ENCODE measurements at regions not wholly inside any gene's neighbourhood (a gene's known extent, or its start where the extent isn't known, plus 50 kb on each side); places are given as distances from the start of the nearest gene placed in this dataset.

GRCh38 chr16:73499276-73499675 is 451.3 kb upstream of the ZFHX3 start:
- Histone ChIP-seq H3K4me3 (ENCODE audit: low read length) (no peak overlapping the region), H4K20me1 (ENCODE audit: control insufficient read depth, insufficient read depth, low read depth, low read length) (no peaks in the 10 kb centered on the region), H3K9me3 (ENCODE audit: control insufficient read depth, insufficient read depth, low read length) (no peaks in the 10 kb centered on the region), H3K27ac (ENCODE audit: low read depth, low read length) (no peak overlapping the region), H3K36me3 (ENCODE audit: control insufficient read depth, low read length) (no peaks in the 10 kb centered on the region), H3K79me2 (ENCODE audit: control insufficient read depth, low read length) (no peaks in the 10 kb centered on the region), H3K4me1 (ENCODE audit: control insufficient read depth, low read length) (no peaks in the 10 kb centered on the region), H3K4me2 (ENCODE audit: low read length) (no peak overlapping the region), H3K9me2 (replicated peaks; ENCODE audit: control insufficient read depth, low read length) (no peaks in the 10 kb centered on the region), H3F3A (ENCODE audit: control insufficient read depth, insufficient read depth) (no peaks in the 10 kb centered on the region), H3K27me3 (ENCODE audit: control insufficient read depth, low read length) (no peaks in the 10 kb centered on the region)
- TF ChIP-seq, protein P1, sequence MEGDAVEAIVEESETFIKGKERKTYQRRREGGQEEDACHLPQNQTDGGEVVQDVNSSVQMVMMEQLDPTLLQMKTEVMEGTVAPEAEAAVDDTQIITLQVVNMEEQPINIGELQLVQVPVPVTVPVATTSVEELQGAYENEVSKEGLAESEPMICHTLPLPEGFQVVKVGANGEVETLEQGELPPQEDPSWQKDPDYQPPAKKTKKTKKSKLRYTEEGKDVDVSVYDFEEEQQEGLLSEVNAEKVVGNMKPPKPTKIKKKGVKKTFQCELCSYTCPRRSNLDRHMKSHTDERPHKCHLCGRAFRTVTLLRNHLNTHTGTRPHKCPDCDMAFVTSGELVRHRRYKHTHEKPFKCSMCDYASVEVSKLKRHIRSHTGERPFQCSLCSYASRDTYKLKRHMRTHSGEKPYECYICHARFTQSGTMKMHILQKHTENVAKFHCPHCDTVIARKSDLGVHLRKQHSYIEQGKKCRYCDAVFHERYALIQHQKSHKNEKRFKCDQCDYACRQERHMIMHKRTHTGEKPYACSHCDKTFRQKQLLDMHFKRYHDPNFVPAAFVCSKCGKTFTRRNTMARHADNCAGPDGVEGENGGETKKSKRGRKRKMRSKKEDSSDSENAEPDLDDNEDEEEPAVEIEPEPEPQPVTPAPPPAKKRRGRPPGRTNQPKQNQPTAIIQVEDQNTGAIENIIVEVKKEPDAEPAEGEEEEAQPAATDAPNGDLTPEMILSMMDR (IDR thresholded peaks at IDR 0.05; ENCODE audit: low read depth, low read length, poor library complexity, severe bottlenecking): no peak
- TF ChIP-seq EZH2phosphoT487 (IDR thresholded peaks at IDR 0.05; ENCODE audit: borderline replicate concordance, low read length): no peak

DNA sequence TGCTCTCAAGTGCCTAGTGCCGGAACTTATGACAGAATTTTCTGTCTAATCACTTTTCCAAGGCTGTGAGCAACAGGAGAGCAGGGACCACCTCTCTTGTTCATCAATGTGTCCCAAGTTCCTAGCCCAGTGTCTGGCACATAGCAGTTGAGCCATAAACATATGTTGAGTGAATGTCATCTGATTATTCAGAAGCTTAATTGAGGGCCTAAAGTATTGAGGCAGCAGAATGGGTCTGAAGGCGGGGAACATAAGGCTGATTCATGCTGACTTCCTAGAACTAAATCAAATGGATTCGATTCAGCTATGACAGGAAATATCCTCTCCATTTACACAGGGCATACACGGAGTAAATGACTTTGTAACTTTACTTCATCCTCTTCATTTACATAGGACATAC is 438.0 kb upstream of the ZFHX3 start:
- Histone ChIP-seq H3K79me2 (ENCODE audit: control insufficient read depth, low read length) (no peaks in the 10 kb centered on the region), H3F3A (ENCODE audit: control insufficient read depth, insufficient read depth) (no peaks in the 10 kb centered on the region), H4K20me1 (ENCODE audit: control insufficient read depth, insufficient read depth, low read depth, low read length) (no peaks in the 10 kb centered on the region), H3K9me2 (replicated peaks; ENCODE audit: control insufficient read depth, low read length) (no peaks in the 10 kb centered on the region), H3K27me3 (ENCODE audit: control insufficient read depth, low read length) (no peaks in the 10 kb centered on the region), H3K4me2 (ENCODE audit: low read length) (no peak overlapping the region), H3K27ac (ENCODE audit: low read depth, low read length) (no peak overlapping the region), H3K4me1 (ENCODE audit: control insufficient read depth, low read length) (no peaks in the 10 kb centered on the region), H3K4me3 (ENCODE audit: low read length) (no peak overlapping the region), H3K9me3 (ENCODE audit: control insufficient read depth, insufficient read depth, low read length) (no peaks in the 10 kb centered on the region), H3K36me3 (ENCODE audit: control insufficient read depth, low read length) (no peaks in the 10 kb centered on the region)
- TF ChIP-seq EZH2phosphoT487 (IDR thresholded peaks at IDR 0.05; ENCODE audit: borderline replicate concordance, low read length): no peak
- TF ChIP-seq, protein P1 (IDR thresholded peaks at IDR 0.05; ENCODE audit: low read depth, low read length, poor library complexity, severe bottlenecking): no peak

GRCh38 chr16:73483934-73484711 is 436.2 kb upstream of the ZFHX3 start:
- no peaks in the 10 kb centered on the region for H3F3A ChIP-seq (ENCODE audit: control insufficient read depth, insufficient read depth)
- H3K36me3 ChIP-seq (ENCODE audit: control insufficient read depth, low read length): no peaks in the 10 kb centered on the region
- H3K27me3 ChIP-seq (ENCODE audit: control insufficient read depth, low read length): no peaks in the 10 kb centered on the region
- H3K4me1 ChIP-seq (ENCODE audit: control insufficient read depth, low read length): no peaks in the 10 kb centered on the region
- no peaks in the 10 kb centered on the region for H3K79me2 ChIP-seq (ENCODE audit: control insufficient read depth, low read length)
- no peak overlapping the region for H3K4me2 ChIP-seq (ENCODE audit: low read length)
- H4K20me1 ChIP-seq (ENCODE audit: control insufficient read depth, insufficient read depth, low read depth, low read length): no peaks in the 10 kb centered on the region
- no peaks in the 10 kb centered on the region for H3K9me3 ChIP-seq (ENCODE audit: control insufficient read depth, insufficient read depth, low read length)
- no peaks in the 10 kb centered on the region for H3K9me2 ChIP-seq (replicated peaks; ENCODE audit: control insufficient read depth, low read length)
- no peak overlapping the region for H3K4me3 ChIP-seq (ENCODE audit: low read length)
- TF ChIP-seq, protein P1 (IDR thresholded peaks at IDR 0.05; ENCODE audit: low read depth, low read length, poor library complexity, severe bottlenecking): no peak
- no peak for TF ChIP-seq EZH2phosphoT487 (IDR thresholded peaks at IDR 0.05; ENCODE audit: borderline replicate concordance, low read length)
- H3K27ac ChIP-seq (ENCODE audit: low read depth, low read length): no peak overlapping the region

All from DOHH2 (cell line).